Left renal cortex interstitium (tissue), 4 donors: ENCODE measurements at regions not wholly inside any gene's neighbourhood (a gene's known extent, or its start where the extent isn't known, plus 50 kb on each side); places are given as distances from the start of the nearest gene placed in this dataset.

Experiments
- DNase-seq, 4 donors: peaks; one replicate each; pipeline ENCODE4 v3.0.0-alpha.2; 2013; ENCODE audit warnings: low read depth in 4 of 4, low spot score in 2 of 4, missing footprints in 1 of 4

DNA sequence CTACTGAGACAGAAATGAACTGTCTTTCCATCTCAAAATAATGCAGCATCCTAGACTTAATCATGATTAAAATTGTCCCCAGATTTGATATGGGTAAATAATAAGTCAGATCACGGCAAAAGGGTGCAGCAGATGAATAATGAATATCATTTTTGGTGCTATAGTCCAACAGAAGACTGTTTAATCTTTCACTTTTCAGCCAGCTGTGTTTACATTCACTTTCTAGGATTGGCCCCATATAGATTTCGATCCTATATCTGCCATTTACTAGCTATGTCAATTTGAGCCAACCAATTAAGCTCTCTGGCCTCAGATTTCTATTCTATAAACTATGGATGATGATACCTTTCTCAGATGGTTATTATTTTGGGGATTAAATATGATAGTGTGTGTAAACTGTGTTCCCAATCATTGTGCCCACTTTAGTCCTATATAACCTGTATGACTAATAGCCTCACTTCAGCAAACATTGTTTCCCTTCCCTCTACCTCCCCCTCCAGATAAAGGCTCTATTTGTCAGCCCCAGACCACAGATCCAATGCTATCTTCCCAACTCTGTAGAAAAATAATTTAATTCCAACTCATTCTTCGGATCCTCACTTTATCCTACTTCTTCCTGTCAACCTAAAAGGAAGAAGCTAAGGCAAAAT is 53.6 kb upstream of the NT5E start:
- DNase-seq: no peak

DNA sequence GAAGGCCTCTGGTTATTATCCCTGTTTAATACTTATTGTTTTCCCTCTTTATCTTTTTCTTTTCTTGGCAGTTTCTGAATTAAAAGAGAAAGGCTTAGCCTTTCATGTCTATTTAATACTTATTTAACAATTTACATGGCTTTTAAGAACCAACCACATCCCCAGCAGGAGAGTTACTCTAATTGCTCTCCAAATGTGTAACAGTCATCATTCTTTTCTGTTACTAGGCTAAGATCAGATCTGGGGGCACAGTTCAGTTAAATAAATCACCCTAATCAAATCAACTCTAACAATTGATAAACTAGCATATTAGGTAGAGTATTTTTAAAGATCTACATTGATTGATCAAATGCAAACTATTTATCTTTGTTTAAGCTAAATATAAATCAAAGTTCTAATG is 54.1 kb upstream of the NT5E start:
- DNase-seq: no peak

GRCh38 chr6:85394853-85395538 is 54.9 kb upstream of the NT5E start:
- no peak for DNase-seq

GRCh38 chr6:85394199-85394598 is 55.7 kb upstream of the NT5E start:
- no peak for DNase-seq

GRCh38 chr6:85392379-85392778 is 57.5 kb upstream of the NT5E start:
- no peak for DNase-seq

GRCh38 chr6:85390775-85391174 is 59.1 kb upstream of the NT5E start:
- no peak for DNase-seq

- DNase-seq: no peak
These were observed 59.7 kb upstream of the NT5E start for GRCh38 chr6:85390105-85390728.

- DNase-seq: no peak
These were observed 60.6 kb upstream of the NT5E start for GRCh38 chr6:85389151-85389797.

DNA sequence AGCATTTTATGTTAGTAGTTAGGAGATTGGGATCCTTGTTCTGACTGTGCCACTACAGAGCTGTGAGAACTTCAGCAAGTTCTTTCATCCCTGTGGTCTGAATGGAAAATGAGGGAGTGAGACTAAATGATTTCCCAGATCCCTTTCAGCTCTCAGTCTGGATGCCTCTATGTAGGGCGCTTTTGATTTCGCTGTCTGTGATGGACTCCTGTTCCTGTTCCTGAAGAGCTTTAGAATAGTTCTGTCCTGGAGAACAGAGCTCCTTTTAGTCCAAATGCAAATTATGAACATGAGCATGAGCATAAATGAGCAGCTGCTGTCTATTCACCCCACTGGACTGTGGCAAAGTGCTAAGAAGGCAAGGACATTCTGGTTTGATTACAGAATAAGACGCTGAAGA is 61.4 kb upstream of the NT5E start:
- no peak for DNase-seq

DNA sequence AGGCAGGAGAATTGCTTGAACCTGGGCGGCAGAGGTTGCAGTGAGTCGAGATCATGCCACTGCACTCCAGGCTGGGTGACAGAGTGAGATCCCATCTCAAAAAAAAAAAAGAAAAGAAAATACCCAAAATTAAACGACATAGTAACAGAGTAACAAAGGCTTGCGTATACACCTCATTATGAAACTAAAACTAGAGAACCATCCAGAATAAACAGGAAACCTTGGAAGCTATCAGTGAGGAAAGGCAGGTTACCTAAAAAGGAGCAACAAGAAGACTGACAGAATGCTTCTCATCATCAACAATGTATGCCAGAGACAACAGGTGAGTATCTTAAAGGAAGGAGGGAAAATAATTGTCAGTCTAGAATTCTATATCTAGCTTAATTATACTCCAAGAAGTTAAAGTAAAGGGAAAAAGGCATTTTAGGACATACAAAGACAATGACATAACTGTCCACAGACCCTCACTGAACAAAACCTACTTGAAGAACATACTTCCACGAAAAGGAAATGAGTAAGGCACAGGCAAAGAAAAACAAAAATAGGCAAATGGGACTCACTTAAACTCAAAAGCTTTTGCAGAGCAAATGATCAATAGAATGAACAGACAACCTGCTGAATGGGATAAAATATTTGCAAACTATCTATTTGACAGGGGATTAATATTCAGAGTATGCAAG is 64.1 kb upstream of the NT5E start:
- DNase-seq: no peak

- no peak for DNase-seq
These were observed 66.8 kb upstream of the NT5E start for GRCh38 chr6:85383042-85383441.

GRCh38 chr6:85382541-85382940 is 67.3 kb upstream of the NT5E start:
- DNase-seq: no peak

DNA sequence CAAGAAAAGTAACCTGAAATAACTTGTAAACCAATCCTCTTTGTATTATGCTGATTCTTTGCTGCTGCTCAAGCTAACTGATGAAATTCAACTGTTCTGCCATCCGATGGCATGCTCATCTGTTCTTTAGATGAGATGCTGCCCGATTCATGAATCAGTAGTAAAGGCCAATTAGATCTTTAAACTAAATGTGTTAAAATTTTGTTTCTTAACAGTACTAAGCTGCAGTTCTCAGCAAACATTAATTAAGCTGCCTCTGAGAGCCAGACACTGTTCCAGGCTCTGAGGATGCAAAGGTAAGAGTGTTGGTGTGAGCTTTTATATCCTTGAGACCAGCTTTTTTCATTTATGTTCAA is 77.0 kb upstream of the NT5E start:
- DNase-seq: no peak

DNA sequence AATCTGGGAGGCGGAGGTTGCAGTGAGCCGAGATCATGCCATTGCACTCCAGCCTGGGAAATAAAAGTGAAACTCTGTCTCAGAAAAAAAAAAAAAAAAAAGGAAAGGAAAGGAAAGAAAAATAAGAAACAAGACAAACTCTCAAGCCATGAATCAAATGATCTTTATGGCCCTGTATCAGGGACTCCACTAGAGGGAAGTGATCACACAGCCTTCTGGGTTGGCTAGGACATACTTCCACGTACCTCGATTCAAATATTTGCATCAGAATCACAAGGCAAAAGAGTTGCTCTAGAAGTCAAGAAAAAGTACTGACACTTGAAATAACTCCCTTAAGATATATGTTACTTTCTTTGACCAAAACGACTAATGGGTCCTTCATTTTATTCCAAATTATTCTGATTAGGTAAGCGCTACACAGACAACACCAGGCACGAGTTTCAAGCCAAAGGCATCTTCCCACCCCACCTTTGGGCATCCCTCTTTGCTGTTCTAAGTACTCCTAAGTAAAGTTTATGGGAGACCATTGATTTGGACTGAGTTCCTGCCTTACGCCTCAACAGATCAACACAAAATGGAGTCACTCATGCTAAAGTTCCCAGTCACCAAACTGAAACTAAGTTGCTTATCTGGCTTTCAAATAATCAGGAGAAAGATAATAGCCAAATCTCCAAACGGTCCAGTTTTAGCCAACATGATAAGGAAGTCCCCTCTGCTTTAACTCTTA is 77.5 kb upstream of the NT5E start:
- DNase-seq: no peak

GRCh38 chr6:85368631-85369030 is 81.3 kb upstream of the NT5E start:
- DNase-seq: no peak

GRCh38 chr6:85364344-85364743 is 85.5 kb upstream of the NT5E start:
- DNase-seq: no peak

GRCh38 chr6:85363870-85364269 is 86.0 kb upstream of the NT5E start:
- no peak for DNase-seq

DNA sequence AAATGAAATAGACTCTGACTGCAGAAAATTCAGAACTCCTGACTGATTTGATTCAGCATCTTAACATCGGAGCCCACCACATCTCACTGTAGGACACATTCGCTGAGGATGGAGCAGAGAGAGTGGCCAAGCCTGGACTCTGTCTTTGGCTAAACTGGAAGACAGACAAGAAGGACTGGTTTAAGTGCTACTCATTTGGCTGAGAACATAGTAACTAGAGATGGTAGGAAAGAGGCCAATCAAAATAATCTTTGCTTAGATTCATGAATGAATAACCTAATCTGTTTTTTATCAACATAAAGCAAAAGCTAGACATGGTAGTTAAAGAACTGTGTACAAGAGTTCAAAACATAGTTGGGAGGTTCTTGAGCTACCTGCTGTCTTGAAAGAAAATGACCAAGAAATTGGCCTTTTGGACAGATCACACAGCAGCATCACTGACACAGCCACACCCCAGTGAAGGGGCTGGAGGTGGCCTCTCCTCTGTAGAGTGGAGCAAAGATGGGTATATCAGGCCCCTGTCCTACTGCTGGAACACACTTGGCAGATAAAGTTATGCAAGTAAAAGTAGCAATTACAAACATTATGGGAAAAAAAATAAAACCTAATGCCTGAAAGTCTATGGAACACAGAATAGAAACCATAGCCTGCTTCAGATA is 87.1 kb upstream of the NT5E start:
- no peak for DNase-seq

GRCh38 chr6:85361643-85362014 is 88.3 kb upstream of the NT5E start:
- no peak for DNase-seq
